ENCODE measurements at regions not wholly inside any gene's neighbourhood (a gene's known extent, or its start where the extent isn't known, plus 50 kb on each side); places are given as distances from the start of the nearest gene placed in this dataset.

DNA sequence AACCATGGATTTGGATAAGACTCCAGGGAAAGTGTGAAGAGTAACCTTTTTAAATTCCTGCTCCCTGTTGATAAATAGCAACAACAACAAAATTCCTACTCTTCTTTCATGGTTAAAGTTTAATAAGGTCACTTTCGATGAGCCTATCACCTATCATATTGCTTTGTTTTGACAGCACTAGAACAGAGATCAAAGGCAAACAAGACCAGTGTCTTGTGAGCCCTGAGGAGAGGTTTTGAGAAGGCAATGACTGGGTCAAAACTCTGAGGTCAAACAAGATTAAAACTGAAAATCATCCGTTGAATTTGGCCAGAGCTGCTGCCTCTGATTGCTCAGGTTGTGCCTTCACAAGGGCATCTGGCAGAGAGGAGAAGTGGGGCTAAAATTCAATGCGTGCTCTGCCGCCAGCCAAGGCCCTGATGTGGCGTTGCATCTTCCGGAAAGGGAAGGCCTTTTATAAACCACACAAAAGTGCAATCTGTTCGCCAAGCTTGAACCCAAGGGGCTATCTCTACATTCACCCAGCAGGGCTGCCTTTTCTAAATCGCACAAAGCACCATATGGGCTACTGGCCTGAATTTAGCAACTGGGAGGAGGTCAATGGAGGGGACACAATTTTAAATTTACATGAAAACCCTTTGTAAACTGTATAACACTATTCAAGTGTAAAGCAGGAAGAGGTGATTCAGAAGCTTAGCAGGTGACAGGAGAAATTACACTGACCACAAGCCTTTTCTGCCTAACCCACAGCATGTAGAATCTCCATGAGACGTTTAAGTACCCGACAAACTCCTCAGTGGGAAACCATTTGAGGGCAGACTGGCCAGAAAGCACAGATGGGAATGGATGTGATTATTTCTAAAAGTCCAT lies 140.8 kb downstream of the DAD1 start (continued):
- TF ChIP-seq RAD21 (IDR thresholded peaks at IDR 0.05; ENCODE audit: insufficient read depth, low read depth, low read length) = no peak
- no peak for TF ChIP-seq NR2C2 (IDR thresholded peaks at IDR 0.05; ENCODE audit: borderline replicate concordance, control insufficient read depth, insufficient read length, low read depth)
- peak; percentile 92 for TF ChIP-seq RUNX3 (IDR thresholded peaks at IDR 0.05; ENCODE audit: low read length)
- no peak for TF ChIP-seq PAX8 (IDR thresholded peaks at IDR 0.05)
- no peak for TF ChIP-seq BMI1 (IDR thresholded peaks at IDR 0.05; ENCODE audit: borderline replicate concordance)
- TF ChIP-seq POU2F2 (IDR thresholded peaks at IDR 0.05; ENCODE audit: borderline replicate concordance, low read depth, low read length) = no peak
- TF ChIP-seq MXI1 (IDR thresholded peaks at IDR 0.05; ENCODE audit: low read depth, low read length) = no peak
- TF ChIP-seq DPF2 (IDR thresholded peaks at IDR 0.05) = no peak
- TF ChIP-seq CBFB (IDR thresholded peaks at IDR 0.05; ENCODE audit: low read depth) = peak; percentile 39; the same call in 1 of the 2 replicates
- TF ChIP-seq EED (IDR thresholded peaks at IDR 0.05; ENCODE audit: low read depth) = no peak; the same call in 1 of the 2 replicates
- TF ChIP-seq, protein P1, sequence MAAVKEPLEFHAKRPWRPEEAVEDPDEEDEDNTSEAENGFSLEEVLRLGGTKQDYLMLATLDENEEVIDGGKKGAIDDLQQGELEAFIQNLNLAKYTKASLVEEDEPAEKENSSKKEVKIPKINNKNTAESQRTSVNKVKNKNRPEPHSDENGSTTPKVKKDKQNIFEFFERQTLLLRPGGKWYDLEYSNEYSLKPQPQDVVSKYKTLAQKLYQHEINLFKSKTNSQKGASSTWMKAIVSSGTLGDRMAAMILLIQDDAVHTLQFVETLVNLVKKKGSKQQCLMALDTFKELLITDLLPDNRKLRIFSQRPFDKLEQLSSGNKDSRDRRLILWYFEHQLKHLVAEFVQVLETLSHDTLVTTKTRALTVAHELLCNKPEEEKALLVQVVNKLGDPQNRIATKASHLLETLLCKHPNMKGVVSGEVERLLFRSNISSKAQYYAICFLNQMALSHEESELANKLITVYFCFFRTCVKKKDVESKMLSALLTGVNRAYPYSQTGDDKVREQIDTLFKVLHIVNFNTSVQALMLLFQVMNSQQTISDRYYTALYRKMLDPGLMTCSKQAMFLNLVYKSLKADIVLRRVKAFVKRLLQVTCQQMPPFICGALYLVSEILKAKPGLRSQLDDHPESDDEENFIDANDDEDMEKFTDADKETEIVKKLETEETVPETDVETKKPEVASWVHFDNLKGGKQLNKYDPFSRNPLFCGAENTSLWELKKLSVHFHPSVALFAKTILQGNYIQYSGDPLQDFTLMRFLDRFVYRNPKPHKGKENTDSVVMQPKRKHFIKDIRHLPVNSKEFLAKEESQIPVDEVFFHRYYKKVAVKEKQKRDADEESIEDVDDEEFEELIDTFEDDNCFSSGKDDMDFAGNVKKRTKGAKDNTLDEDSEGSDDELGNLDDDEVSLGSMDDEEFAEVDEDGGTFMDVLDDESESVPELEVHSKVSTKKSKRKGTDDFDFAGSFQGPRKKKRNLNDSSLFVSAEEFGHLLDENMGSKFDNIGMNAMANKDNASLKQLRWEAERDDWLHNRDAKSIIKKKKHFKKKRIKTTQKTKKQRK (IDR thresholded peaks at IDR 0.05; ENCODE audit: low read depth, low read length) = no peak
- no peak for TF ChIP-seq STAT1 (conservative IDR thresholded peaks at IDR 0.05)
- TF ChIP-seq, protein P2, sequence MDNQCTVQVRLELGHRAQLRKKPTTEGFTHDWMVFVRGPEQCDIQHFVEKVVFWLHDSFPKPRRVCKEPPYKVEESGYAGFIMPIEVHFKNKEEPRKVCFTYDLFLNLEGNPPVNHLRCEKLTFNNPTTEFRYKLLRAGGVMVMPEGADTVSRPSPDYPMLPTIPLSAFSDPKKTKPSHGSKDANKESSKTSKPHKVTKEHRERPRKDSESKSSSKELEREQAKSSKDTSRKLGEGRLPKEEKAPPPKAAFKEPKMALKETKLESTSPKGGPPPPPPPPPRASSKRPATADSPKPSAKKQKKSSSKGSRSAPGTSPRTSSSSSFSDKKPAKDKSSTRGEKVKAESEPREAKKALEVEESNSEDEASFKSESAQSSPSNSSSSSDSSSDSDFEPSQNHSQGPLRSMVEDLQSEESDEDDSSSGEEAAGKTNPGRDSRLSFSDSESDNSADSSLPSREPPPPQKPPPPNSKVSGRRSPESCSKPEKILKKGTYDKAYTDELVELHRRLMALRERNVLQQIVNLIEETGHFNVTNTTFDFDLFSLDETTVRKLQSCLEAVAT (IDR thresholded peaks at IDR 0.05) = no peak
- TF ChIP-seq, protein P3, sequence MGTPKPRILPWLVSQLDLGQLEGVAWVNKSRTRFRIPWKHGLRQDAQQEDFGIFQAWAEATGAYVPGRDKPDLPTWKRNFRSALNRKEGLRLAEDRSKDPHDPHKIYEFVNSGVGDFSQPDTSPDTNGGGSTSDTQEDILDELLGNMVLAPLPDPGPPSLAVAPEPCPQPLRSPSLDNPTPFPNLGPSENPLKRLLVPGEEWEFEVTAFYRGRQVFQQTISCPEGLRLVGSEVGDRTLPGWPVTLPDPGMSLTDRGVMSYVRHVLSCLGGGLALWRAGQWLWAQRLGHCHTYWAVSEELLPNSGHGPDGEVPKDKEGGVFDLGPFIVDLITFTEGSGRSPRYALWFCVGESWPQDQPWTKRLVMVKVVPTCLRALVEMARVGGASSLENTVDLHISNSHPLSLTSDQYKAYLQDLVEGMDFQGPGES (IDR thresholded peaks at IDR 0.05) = no peak
- no peak for TF ChIP-seq CHD2 (IDR thresholded peaks at IDR 0.05; ENCODE audit: borderline replicate concordance, low read depth, low read length)
- TF ChIP-seq EP300 (IDR thresholded peaks at IDR 0.05; ENCODE audit: borderline replicate concordance in 1 of 2, control insufficient read depth in 1 of 2, low read depth in 2 of 2, low read length in 2 of 2) = no peak; a peak in 1 of 4 replicates
- no peak for TF ChIP-seq MTA2 (IDR thresholded peaks at IDR 0.05; ENCODE audit: low read depth)
- TF ChIP-seq, protein P4, sequence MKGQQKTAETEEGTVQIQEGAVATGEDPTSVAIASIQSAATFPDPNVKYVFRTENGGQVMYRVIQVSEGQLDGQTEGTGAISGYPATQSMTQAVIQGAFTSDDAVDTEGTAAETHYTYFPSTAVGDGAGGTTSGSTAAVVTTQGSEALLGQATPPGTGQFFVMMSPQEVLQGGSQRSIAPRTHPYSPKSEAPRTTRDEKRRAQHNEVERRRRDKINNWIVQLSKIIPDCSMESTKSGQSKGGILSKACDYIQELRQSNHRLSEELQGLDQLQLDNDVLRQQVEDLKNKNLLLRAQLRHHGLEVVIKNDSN (IDR thresholded peaks at IDR 0.05; ENCODE audit: borderline replicate concordance, extremely low read length, insufficient read depth, low read depth, low read length) = no peak
- TF ChIP-seq YY1 (IDR thresholded peaks at IDR 0.05; ENCODE audit: low read depth, low read length) = 0 out of 2 replicates have a peak, but pooled peaks have one; percentile 2
- TF ChIP-seq, protein P5, sequence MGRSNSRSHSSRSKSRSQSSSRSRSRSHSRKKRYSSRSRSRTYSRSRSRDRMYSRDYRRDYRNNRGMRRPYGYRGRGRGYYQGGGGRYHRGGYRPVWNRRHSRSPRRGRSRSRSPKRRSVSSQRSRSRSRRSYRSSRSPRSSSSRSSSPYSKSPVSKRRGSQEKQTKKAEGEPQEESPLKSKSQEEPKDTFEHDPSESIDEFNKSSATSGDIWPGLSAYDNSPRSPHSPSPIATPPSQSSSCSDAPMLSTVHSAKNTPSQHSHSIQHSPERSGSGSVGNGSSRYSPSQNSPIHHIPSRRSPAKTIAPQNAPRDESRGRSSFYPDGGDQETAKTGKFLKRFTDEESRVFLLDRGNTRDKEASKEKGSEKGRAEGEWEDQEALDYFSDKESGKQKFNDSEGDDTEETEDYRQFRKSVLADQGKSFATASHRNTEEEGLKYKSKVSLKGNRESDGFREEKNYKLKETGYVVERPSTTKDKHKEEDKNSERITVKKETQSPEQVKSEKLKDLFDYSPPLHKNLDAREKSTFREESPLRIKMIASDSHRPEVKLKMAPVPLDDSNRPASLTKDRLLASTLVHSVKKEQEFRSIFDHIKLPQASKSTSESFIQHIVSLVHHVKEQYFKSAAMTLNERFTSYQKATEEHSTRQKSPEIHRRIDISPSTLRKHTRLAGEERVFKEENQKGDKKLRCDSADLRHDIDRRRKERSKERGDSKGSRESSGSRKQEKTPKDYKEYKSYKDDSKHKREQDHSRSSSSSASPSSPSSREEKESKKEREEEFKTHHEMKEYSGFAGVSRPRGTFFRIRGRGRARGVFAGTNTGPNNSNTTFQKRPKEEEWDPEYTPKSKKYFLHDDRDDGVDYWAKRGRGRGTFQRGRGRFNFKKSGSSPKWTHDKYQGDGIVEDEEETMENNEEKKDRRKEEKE (IDR thresholded peaks at IDR 0.05) = no peak
